ENCODE measurements at regions not wholly inside any gene's neighbourhood (a gene's known extent, or its start where the extent isn't known, plus 50 kb on each side); places are given as distances from the start of the nearest gene placed in this dataset.

GRCh38 chr10:117860135-117860534, 186.6 kb downstream of the RAB11FIP2 start:
- TF ChIP-seq CTCF (IDR thresholded peaks at IDR 0.05) (no peak), POLR2A (IDR thresholded peaks at IDR 0.05) (no peak)

All from lower leg skin (tissue), 3 donors.